Hepatocyte (in vitro differentiated cells): ENCODE measurements at regions not wholly inside any gene's neighbourhood (a gene's known extent, or its start where the extent isn't known, plus 50 kb on each side); places are given as distances from the start of the nearest gene placed in this dataset.

Experiments
- DNase-seq: peaks from one replicate; pipeline ENCODE4 v3.0.0-alpha.2; 2016; ENCODE audit warnings: low spot score
- H2AFZ ChIP-seq: fragments of 200-600 bp; sonication (generic); 2 replicates; pipeline ENCODE4 v1.6.0; 2016; ENCODE audit warnings: antibody characterized with exemption, mild to moderate bottlenecking
- H3K27ac ChIP-seq: fragments of 200-600 bp; sonication (generic); 2 replicates; pipeline ENCODE4 v1.5.1; 2016; ENCODE audit warnings: mild to moderate bottlenecking
- H3K27me3 ChIP-seq: fragments of 200-600 bp; sonication (generic); 2 replicates; pipeline ENCODE4 v1.6.1; 2016
- H3K36me3 ChIP-seq: fragments of 200-600 bp; sonication (generic); replicated peaks from 2 replicates; pipeline ENCODE4 v1.5.1; 2016; ENCODE audit warnings: low read depth; ENCODE audit not compliant: insufficient read depth
- H3K4me1 ChIP-seq: fragments of 200-600 bp; sonication (generic); 2 replicates; pipeline ENCODE4 v1.5.1; 2016; ENCODE audit warnings: mild to moderate bottlenecking, moderate library complexity; ENCODE audit not compliant: insufficient read depth
- H3K4me2 ChIP-seq: fragments of 200-600 bp; sonication (generic); 2 replicates; pipeline ENCODE4 v1.6.0; 2016
- H3K4me3 ChIP-seq: fragments of 200-600 bp; sonication (generic); 2 replicates; pipeline ENCODE4 v1.5.1; 2016; ENCODE audit warnings: mild to moderate bottlenecking
- H3K79me2 ChIP-seq: fragments of 200-600 bp; sonication (generic); 2 replicates; pipeline ENCODE4 v1.6.0; 2017; ENCODE audit warnings: mild to moderate bottlenecking
- H3K9me2 ChIP-seq: fragments of 200-600 bp; sonication (generic); replicated peaks from 2 replicates; pipeline ENCODE4 v1.6.0; 2017; ENCODE audit warnings: mild to moderate bottlenecking; ENCODE audit not compliant: insufficient read depth
- H3K9me3 ChIP-seq: fragments of 200-600 bp; sonication (generic); 2 replicates; pipeline ENCODE4 v1.5.1; 2016; ENCODE audit warnings: low read depth, mild to moderate bottlenecking
- H4K20me1 ChIP-seq: fragments of 200-600 bp; sonication (generic); 2 replicates; pipeline ENCODE4 v1.6.0; 2016; ENCODE audit warnings: mild to moderate bottlenecking; ENCODE audit not compliant: insufficient read depth, poor library complexity, severe bottlenecking
- CTCF ChIP-seq: fragments of 200-600 bp; sonication (generic); IDR thresholded peaks from 2 replicates; pipeline ENCODE4 v1.5.1; 2016; ENCODE audit warnings: antibody characterized with exemption, mild to moderate bottlenecking; ENCODE audit not compliant: poor library complexity
- EZH2 ChIP-seq: fragments of 200-600 bp; sonication (generic); IDR thresholded peaks from 2 replicates; pipeline ENCODE4 v1.6.1; 2016; ENCODE audit warnings: antibody characterized with exemption, mild to moderate bottlenecking, borderline replicate concordance
- EZH2phosphoT487 ChIP-seq: fragments of 200-600 bp; sonication (generic); IDR thresholded peaks from one replicate; pipeline ENCODE4 v1.6.1; 2018; ENCODE audit warnings: antibody characterized with exemption, mild to moderate bottlenecking, low read depth, moderate library complexity; ENCODE audit not compliant: unreplicated experiment, severe bottlenecking
- WGBS: methylation state at CpG from one replicate; pipeline ENCODE4 v1.1.6; 2016; ENCODE audit warnings: low lambda C conversion rate; ENCODE audit errors: missing lambda C conversion rate; 5-methylcytosine and 5-hydroxymethylcytosine counted together

DNA sequence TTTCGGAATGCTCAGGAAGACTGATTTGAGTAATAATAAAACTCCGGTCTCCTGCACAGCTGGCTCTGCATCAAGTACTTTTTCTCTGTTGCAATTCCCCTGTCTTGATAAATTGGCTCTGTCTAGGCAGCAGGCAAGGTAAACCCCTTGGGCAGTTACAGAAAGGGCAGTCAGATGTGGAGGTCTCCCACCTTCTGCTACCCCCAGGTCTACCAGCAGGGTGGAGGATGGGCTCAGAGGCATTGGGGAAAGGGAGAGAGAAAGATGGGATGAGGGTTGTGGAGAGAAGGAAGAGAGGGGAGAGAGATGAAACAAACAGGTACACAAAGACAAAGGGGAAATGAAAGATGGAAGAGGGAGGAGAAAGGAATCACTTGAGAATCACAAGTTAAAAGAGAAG, 156.8 kb downstream of the MIS18A start:
- no peak overlapping the region for H3K4me3 ChIP-seq
- H3K4me2 ChIP-seq = no peak overlapping the region
- WGBS = 90% methylated on average over 2 of the region's 2 CpGs
- H3K79me2 ChIP-seq = no peaks in the 10 kb centered on the region
- H3K9me2 ChIP-seq = no peaks in the 10 kb centered on the region
- no peaks in the 10 kb centered on the region for H3K9me3 ChIP-seq
- no peaks in the 10 kb centered on the region for H3K36me3 ChIP-seq
- no peak overlapping the region for H3K27ac ChIP-seq
- no peaks in the 10 kb centered on the region for H4K20me1 ChIP-seq
- TF ChIP-seq EZH2 (no peak), EZH2phosphoT487 (no peak), CTCF (no peak)
- no peak overlapping the region for H2AFZ ChIP-seq
- no peak for DNase-seq
- no peaks in the 10 kb centered on the region for H3K4me1 ChIP-seq
- no peaks in the 10 kb centered on the region for H3K27me3 ChIP-seq

DNA sequence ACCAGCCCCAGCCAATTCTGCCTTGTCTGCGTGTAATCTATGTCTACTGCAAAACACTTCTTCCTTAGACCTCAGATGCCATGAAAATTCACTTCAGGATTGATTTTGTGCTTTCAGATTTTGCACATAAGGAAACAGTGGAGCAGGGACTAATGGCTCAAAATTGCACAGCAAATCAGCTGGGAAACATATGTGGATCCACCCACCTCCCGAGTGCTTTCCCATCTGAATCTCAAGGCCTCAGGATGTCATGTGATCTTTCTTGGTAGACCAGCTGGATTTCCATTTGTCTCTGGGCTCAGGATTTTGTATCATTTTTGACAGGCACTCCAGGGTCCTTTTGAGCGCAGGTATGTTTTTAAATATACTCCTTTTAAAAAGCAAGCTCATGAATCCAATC, 158.6 kb downstream of the MIS18A start:
- Histone ChIP-seq H3K4me2 (no peak overlapping the region), H3K9me2 (no peaks in the 10 kb centered on the region), H3K36me3 (no peaks in the 10 kb centered on the region), H3K27me3 (no peaks in the 10 kb centered on the region), H3K9me3 (no peaks in the 10 kb centered on the region), H2AFZ (no peak overlapping the region), H3K27ac (no peak overlapping the region), H3K4me1 (no peaks in the 10 kb centered on the region), H3K79me2 (no peaks in the 10 kb centered on the region), H3K4me3 (no peak overlapping the region), H4K20me1 (no peaks in the 10 kb centered on the region)
- TF ChIP-seq EZH2phosphoT487 = no peak
- no peak for TF ChIP-seq CTCF
- TF ChIP-seq EZH2 = no peak
- DNase-seq = no peak
- 86% methylated on average over 3 of the region's 3 CpGs for WGBS

GRCh38 chr21:32119811-32120210, 159.0 kb downstream of the MIS18A start:
- H3K36me3 ChIP-seq = no peaks in the 10 kb centered on the region
- 94% methylated on average over 1 of the region's 1 CpG for WGBS
- H3K9me3 ChIP-seq = no peaks in the 10 kb centered on the region
- no peaks in the 10 kb centered on the region for H3K4me1 ChIP-seq
- TF ChIP-seq EZH2phosphoT487 = no peak
- no peak for TF ChIP-seq CTCF
- TF ChIP-seq EZH2 = no peak
- no peak overlapping the region for H2AFZ ChIP-seq
- H3K79me2 ChIP-seq = no peaks in the 10 kb centered on the region
- H3K4me3 ChIP-seq = no peak overlapping the region
- no peak overlapping the region for H3K27ac ChIP-seq
- no peaks in the 10 kb centered on the region for H3K27me3 ChIP-seq
- DNase-seq = no peak
- H4K20me1 ChIP-seq = no peaks in the 10 kb centered on the region
- no peak overlapping the region for H3K4me2 ChIP-seq
- H3K9me2 ChIP-seq = no peaks in the 10 kb centered on the region

DNA sequence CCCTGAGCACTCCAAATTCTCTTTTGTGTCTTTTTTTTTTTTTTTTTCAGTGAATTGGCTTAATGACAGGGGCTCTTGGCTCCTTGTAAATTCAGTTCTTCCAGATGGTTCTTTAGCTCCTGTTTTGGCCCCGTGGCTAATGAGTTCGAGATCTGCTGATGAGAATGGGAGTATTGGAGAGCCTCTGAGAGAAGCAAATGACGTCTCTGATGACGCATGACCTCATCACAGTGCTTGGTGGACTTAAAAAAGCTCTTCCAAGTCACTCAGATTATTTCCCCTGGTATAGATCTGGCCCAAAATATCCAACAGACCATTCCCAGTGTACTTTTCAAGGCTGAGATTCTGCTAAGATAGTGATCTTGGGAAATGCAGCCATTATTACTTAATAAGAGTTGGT, 159.5 kb downstream of the MIS18A start:
- no peaks in the 10 kb centered on the region for H3K79me2 ChIP-seq
- TF ChIP-seq EZH2phosphoT487 (no peak), CTCF (no peak), EZH2 (no peak)

More for the DNA sequence above, 159.5 kb downstream of the MIS18A start:
- no peak overlapping the region for H3K27ac ChIP-seq
- 86% methylated on average over 4 of the region's 4 CpGs for WGBS
- H3K4me1 ChIP-seq = no peaks in the 10 kb centered on the region
- H2AFZ ChIP-seq = no peak overlapping the region
- no peaks in the 10 kb centered on the region for H4K20me1 ChIP-seq
- DNase-seq = no peak
- H3K9me2 ChIP-seq = no peaks in the 10 kb centered on the region
- H3K27me3 ChIP-seq = no peaks in the 10 kb centered on the region
- H3K9me3 ChIP-seq = no peaks in the 10 kb centered on the region
- H3K4me2 ChIP-seq = no peak overlapping the region
- H3K36me3 ChIP-seq = no peaks in the 10 kb centered on the region
- H3K4me3 ChIP-seq = no peak overlapping the region
